ENCODE measurements at regions not wholly inside any gene's neighbourhood (a gene's known extent, or its start where the extent isn't known, plus 50 kb on each side); places are given as distances from the start of the nearest gene placed in this dataset.

DNA sequence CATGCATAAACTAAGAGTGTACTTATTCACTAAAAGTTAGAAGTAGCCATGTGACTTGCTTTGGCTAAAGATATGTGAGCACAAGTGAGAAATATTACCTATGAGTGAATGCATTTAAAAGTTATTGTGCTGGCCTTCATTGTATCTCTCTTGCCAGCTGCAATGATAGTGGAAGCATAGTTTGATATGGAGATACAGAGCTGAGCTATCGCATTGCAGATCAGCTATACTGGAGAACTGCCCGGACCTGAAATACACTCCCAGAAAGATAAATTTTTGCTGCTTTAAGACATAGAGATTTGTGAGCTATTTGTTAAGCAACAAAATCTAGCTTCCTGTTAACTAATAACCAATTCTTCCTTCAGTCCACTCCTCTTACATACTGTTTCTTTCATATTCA lies 571.1 kb downstream of the CPS1 start:
- no peak for DNase-seq (ENCODE audit: low read depth in 6 of 9, low spot score in 9 of 9)
- Histone ChIP-seq H3K27ac (ENCODE audit: low read depth in 1 of 2, low read length in 1 of 2) (no peak overlapping the region), H3K27me3 (ENCODE audit: control insufficient read depth in 2 of 2, insufficient read depth in 1 of 2, low read length in 1 of 2) (no peaks in the 10 kb centered on the region), H3K4me1 (ENCODE audit: control insufficient read depth in 2 of 2, insufficient read depth in 2 of 2, low read length in 2 of 2) (no peaks in the 10 kb centered on the region), H3K4me3 (ENCODE audit: low read length in 2 of 2) (no peak overlapping the region), H3K9me3 (ENCODE audit: control insufficient read depth in 2 of 2, insufficient read depth in 1 of 2, low read length in 1 of 2) (no peaks in the 10 kb centered on the region), H3K36me3 (ENCODE audit: control insufficient read depth in 2 of 2, insufficient read depth in 2 of 2, low read length in 1 of 2) (no peaks in the 10 kb centered on the region)
- 93% methylated on average over 2 of the region's 2 CpGs for WGBS

GRCh38 chr2:211128287-211128686 lies 571.9 kb downstream of the CPS1 start:
- no peak overlapping the region for H3K27ac ChIP-seq (ENCODE audit: low read depth in 1 of 2, low read length in 1 of 2)
- no peaks in the 10 kb centered on the region for H3K9me3 ChIP-seq (ENCODE audit: control insufficient read depth in 2 of 2, insufficient read depth in 1 of 2, low read length in 1 of 2)
- WGBS = 83% methylated on average over 3 of the region's 3 CpGs

DNA sequence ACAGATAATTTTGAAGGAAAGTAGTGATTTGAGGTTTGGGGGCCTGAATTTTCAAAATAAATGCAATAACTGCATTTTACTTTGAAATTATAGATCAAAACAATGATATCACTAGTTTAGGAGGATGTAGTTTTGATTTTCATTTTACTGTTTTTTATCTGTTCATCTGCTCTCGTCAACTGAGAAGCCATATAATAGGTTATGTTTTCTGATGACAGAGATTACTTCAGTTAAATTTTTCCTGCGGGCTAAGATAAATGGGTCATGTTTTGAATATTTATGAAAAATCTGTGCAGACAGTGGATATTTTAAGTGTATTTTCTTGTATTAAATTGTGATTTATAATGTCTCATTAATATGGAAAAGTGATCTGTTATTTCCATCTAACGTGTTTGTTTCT lies 573.4 kb downstream of the CPS1 start:
- 88% methylated on average over 3 of the region's 3 CpGs for WGBS
- H3K36me3 ChIP-seq (ENCODE audit: control insufficient read depth in 2 of 2, insufficient read depth in 2 of 2, low read length in 1 of 2) = no peaks in the 10 kb centered on the region

More at GRCh38 chr2:211128287-211128686, 571.9 kb downstream of the CPS1 start:
- no peak for DNase-seq (ENCODE audit: low read depth in 6 of 9, low spot score in 9 of 9)
- Histone ChIP-seq H3K4me1 (ENCODE audit: control insufficient read depth in 2 of 2, insufficient read depth in 2 of 2, low read length in 2 of 2) (no peaks in the 10 kb centered on the region), H3K36me3 (ENCODE audit: control insufficient read depth in 2 of 2, insufficient read depth in 2 of 2, low read length in 1 of 2) (no peaks in the 10 kb centered on the region), H3K4me3 (ENCODE audit: low read length in 2 of 2) (no peak overlapping the region), H3K27me3 (ENCODE audit: control insufficient read depth in 2 of 2, insufficient read depth in 1 of 2, low read length in 1 of 2) (no peaks in the 10 kb centered on the region)

GRCh38 chr2:211132046-211132445 lies 575.6 kb downstream of the CPS1 start:
- H3K36me3 ChIP-seq (ENCODE audit: control insufficient read depth in 2 of 2, insufficient read depth in 2 of 2, low read length in 1 of 2) = no peaks in the 10 kb centered on the region
- no peaks in the 10 kb centered on the region for H3K4me1 ChIP-seq (ENCODE audit: control insufficient read depth in 2 of 2, insufficient read depth in 2 of 2, low read length in 2 of 2)
- no peak overlapping the region for H3K4me3 ChIP-seq (ENCODE audit: low read length in 2 of 2)
- WGBS = 85% methylated on average over 2 of the region's 2 CpGs
- H3K27me3 ChIP-seq (ENCODE audit: control insufficient read depth in 2 of 2, insufficient read depth in 1 of 2, low read length in 1 of 2) = no peaks in the 10 kb centered on the region
- H3K9me3 ChIP-seq (ENCODE audit: control insufficient read depth in 2 of 2, insufficient read depth in 1 of 2, low read length in 1 of 2) = peaks cover 0 to 2% of the 10 kb centered on the region in 2 donors
- H3K27ac ChIP-seq (ENCODE audit: low read depth in 1 of 2, low read length in 1 of 2) = no peak overlapping the region
- DNase-seq (ENCODE audit: low read depth in 6 of 9, low spot score in 9 of 9) = no peak

More for the DNA sequence above, 573.4 kb downstream of the CPS1 start:
- H3K4me1 ChIP-seq (ENCODE audit: control insufficient read depth in 2 of 2, insufficient read depth in 2 of 2, low read length in 2 of 2) = no peaks in the 10 kb centered on the region
- H3K27ac ChIP-seq (ENCODE audit: low read depth in 1 of 2, low read length in 1 of 2) = no peak overlapping the region
- DNase-seq (ENCODE audit: low read depth in 6 of 9, low spot score in 9 of 9) = no peak
- H3K27me3 ChIP-seq (ENCODE audit: control insufficient read depth in 2 of 2, insufficient read depth in 1 of 2, low read length in 1 of 2) = no peaks in the 10 kb centered on the region
- H3K4me3 ChIP-seq (ENCODE audit: low read length in 2 of 2) = no peak overlapping the region
- H3K9me3 ChIP-seq (ENCODE audit: control insufficient read depth in 2 of 2, insufficient read depth in 1 of 2, low read length in 1 of 2) = no peaks in the 10 kb centered on the region

DNA sequence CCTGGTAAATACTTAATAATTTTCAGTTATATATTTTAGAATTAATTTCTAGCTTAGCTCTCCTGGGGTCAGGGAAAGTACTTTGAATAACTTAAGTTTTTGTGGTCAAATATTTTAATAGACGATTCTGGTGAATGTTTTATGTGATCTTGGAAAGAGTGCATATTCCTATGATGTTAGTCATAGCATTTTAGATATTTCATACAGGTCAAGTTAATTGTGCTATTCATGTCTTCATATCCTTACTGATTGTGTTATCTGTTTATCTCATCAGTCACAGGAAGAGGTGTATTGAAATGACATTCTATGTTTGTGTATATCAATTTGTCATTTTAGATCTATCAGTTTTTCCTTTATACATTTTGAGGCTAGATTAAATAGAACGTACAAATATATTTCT lies 576.2 kb downstream of the CPS1 start:
- WGBS = 90% methylated on average over 2 of the region's 2 CpGs
- no peaks in the 10 kb centered on the region for H3K27me3 ChIP-seq (ENCODE audit: control insufficient read depth in 2 of 2, insufficient read depth in 1 of 2, low read length in 1 of 2)
- DNase-seq (ENCODE audit: low read depth in 6 of 9, low spot score in 9 of 9) = no peak
- H3K4me1 ChIP-seq (ENCODE audit: control insufficient read depth in 2 of 2, insufficient read depth in 2 of 2, low read length in 2 of 2) = no peaks in the 10 kb centered on the region
- H3K36me3 ChIP-seq (ENCODE audit: control insufficient read depth in 2 of 2, insufficient read depth in 2 of 2, low read length in 1 of 2) = no peaks in the 10 kb centered on the region
- H3K9me3 ChIP-seq (ENCODE audit: control insufficient read depth in 2 of 2, insufficient read depth in 1 of 2, low read length in 1 of 2) = peaks cover 0 to 2% of the 10 kb centered on the region in 2 donors
- H3K4me3 ChIP-seq (ENCODE audit: low read length in 2 of 2) = no peak overlapping the region
- H3K27ac ChIP-seq (ENCODE audit: low read depth in 1 of 2, low read length in 1 of 2) = no peak overlapping the region

- DNase-seq (ENCODE audit: low read depth in 6 of 9, low spot score in 9 of 9) = no peak
Measured at GRCh38 chr2:211133766-211134165, 577.4 kb downstream of the CPS1 start.

GRCh38 chr2:211138551-211138950 lies 582.2 kb downstream of the CPS1 start:
- Histone ChIP-seq H3K4me1 (ENCODE audit: control insufficient read depth in 2 of 2, insufficient read depth in 2 of 2, low read length in 2 of 2) (no peaks in the 10 kb centered on the region), H3K27me3 (ENCODE audit: control insufficient read depth in 2 of 2, insufficient read depth in 1 of 2, low read length in 1 of 2) (no peaks in the 10 kb centered on the region), H3K4me3 (ENCODE audit: low read length in 2 of 2) (no peak overlapping the region), H3K27ac (ENCODE audit: low read depth in 1 of 2, low read length in 1 of 2) (no peak overlapping the region), H3K9me3 (ENCODE audit: control insufficient read depth in 2 of 2, insufficient read depth in 1 of 2, low read length in 1 of 2) (peaks cover 0 to 2% of the 10 kb centered on the region in 2 donors), H3K36me3 (ENCODE audit: control insufficient read depth in 2 of 2, insufficient read depth in 2 of 2, low read length in 1 of 2) (no peaks in the 10 kb centered on the region)
- WGBS = 93% methylated on average over 5 of the region's 5 CpGs
- DNase-seq (ENCODE audit: low read depth in 6 of 9, low spot score in 9 of 9) = no peak

More at GRCh38 chr2:211133766-211134165, 577.4 kb downstream of the CPS1 start:
- 83% methylated on average over 1 of the region's 1 CpG for WGBS
- Histone ChIP-seq H3K9me3 (ENCODE audit: control insufficient read depth in 2 of 2, insufficient read depth in 1 of 2, low read length in 1 of 2) (peaks cover 0 to 2% of the 10 kb centered on the region in 2 donors), H3K4me1 (ENCODE audit: control insufficient read depth in 2 of 2, insufficient read depth in 2 of 2, low read length in 2 of 2) (no peaks in the 10 kb centered on the region), H3K27ac (ENCODE audit: low read depth in 1 of 2, low read length in 1 of 2) (no peak overlapping the region), H3K27me3 (ENCODE audit: control insufficient read depth in 2 of 2, insufficient read depth in 1 of 2, low read length in 1 of 2) (no peaks in the 10 kb centered on the region), H3K4me3 (ENCODE audit: low read length in 2 of 2) (no peak overlapping the region), H3K36me3 (ENCODE audit: control insufficient read depth in 2 of 2, insufficient read depth in 2 of 2, low read length in 1 of 2) (no peaks in the 10 kb centered on the region)

DNA sequence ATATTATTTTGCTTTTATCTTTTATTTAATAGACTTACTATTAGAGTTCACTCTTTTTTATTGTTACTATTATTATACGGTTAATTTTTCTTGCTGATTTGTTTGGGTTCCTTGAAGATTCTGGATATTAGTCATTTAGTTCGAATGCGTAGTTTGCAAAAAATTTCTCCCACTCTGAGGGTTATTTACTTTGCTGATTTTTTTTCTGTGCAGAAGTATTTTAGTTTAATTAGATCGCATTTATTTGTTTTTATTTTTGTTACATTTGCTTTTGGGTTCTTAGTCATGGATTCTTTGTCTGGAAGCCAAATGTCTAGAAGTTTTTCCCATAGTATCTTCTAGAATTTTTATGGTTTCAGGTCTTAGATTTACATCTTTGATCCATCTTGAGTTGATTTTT lies 585.2 kb downstream of the CPS1 start:
- WGBS = 97% methylated on average over 4 of the region's 4 CpGs
- H3K9me3 ChIP-seq (ENCODE audit: control insufficient read depth in 2 of 2, insufficient read depth in 1 of 2, low read length in 1 of 2) = peaks cover 0 to 3% of the 10 kb centered on the region in 2 donors
- H3K4me1 ChIP-seq (ENCODE audit: control insufficient read depth in 2 of 2, insufficient read depth in 2 of 2, low read length in 2 of 2) = no peaks in the 10 kb centered on the region
- H3K27me3 ChIP-seq (ENCODE audit: control insufficient read depth in 2 of 2, insufficient read depth in 1 of 2, low read length in 1 of 2) = no peaks in the 10 kb centered on the region
- no peak for DNase-seq (ENCODE audit: low read depth in 6 of 9, low spot score in 9 of 9)
- H3K36me3 ChIP-seq (ENCODE audit: control insufficient read depth in 2 of 2, insufficient read depth in 2 of 2, low read length in 1 of 2) = no peaks in the 10 kb centered on the region
- H3K27ac ChIP-seq (ENCODE audit: low read depth in 1 of 2, low read length in 1 of 2) = no peak overlapping the region
- H3K4me3 ChIP-seq (ENCODE audit: low read length in 2 of 2) = no peak overlapping the region

DNA sequence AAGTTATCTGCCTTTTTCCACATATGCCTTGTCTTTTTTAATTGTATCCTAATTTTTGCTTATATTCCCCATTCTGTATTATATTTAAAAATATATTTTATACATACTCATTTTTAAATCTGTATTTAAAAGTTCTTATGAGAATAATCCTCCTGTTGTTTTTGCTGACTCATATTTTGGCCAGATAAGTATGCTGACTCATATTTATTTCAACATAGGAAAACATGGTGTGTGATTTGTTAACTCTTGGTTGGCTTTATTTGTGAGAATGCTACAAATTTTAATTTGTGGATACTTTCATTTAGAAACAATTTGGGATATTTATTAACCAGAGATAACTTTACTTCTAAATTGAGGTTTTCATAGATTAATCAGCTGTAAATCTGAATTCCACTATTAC lies 587.7 kb downstream of the CPS1 start:
- H3K27me3 ChIP-seq (ENCODE audit: control insufficient read depth in 2 of 2, insufficient read depth in 1 of 2, low read length in 1 of 2) = no peaks in the 10 kb centered on the region
- no peaks in the 10 kb centered on the region for H3K4me1 ChIP-seq (ENCODE audit: control insufficient read depth in 2 of 2, insufficient read depth in 2 of 2, low read length in 2 of 2)
- H3K9me3 ChIP-seq (ENCODE audit: control insufficient read depth in 2 of 2, insufficient read depth in 1 of 2, low read length in 1 of 2) = peaks cover 0 to 3% of the 10 kb centered on the region in 2 donors
- H3K36me3 ChIP-seq (ENCODE audit: control insufficient read depth in 2 of 2, insufficient read depth in 2 of 2, low read length in 1 of 2) = no peaks in the 10 kb centered on the region
- no peak overlapping the region for H3K4me3 ChIP-seq (ENCODE audit: low read length in 2 of 2)
- no peak overlapping the region for H3K27ac ChIP-seq (ENCODE audit: low read depth in 1 of 2, low read length in 1 of 2)
- DNase-seq (ENCODE audit: low read depth in 6 of 9, low spot score in 9 of 9) = no peak

Data from thymus (tissue), 11 donors.